A673 (cell line): ENCODE measurements at regions not wholly inside any gene's neighbourhood (a gene's known extent, or its start where the extent isn't known, plus 50 kb on each side); places are given as distances from the start of the nearest gene placed in this dataset.

Experiments
- BruUV-seq: library from RNA; stranded (reverse); fragments of 400-500 nt; replicated peaks from 2 replicates; lab custom pipeline; 2021; lab: Mats Ljungman, UMichigan
- CTCF ChIA-PET: fragments of 300-600 bp; sonication (Branson Sonifier 250); formaldehyde crosslinking; loops from one replicate; lab custom pipeline; 2022; ENCODE audit warnings: antibody characterized with exemption; lab: Charles Lee
- POLR2A ChIA-PET: fragments of 300-600 bp; sonication (Branson Sonifier 250); formaldehyde crosslinking; loops from one replicate; lab custom pipeline; 2022; ENCODE audit warnings: antibody characterized with exemption; ENCODE audit not compliant: low non-redundant PET; lab: Charles Lee
- DNase-seq: peaks from one replicate; pipeline ENCODE4 v3.0.0-alpha.2; 2015; ENCODE audit warnings: low spot score
- H3K27ac ChIP-seq: fragments of 200-600 bp; sonication (generic); 2 replicates; pipeline ENCODE4 v1.5.1; 2016; ENCODE audit warnings: mixed run types, low read depth, mild to moderate bottlenecking, mixed read lengths, antibody characterized with exemption, low read length; ENCODE audit not compliant: poor library complexity, severe bottlenecking
- H3K27me3 ChIP-seq: fragments of 200-600 bp; sonication (generic); replicated peaks from 2 replicates; pipeline ENCODE4 v1.6.1; 2017; ENCODE audit warnings: mixed run types, low read depth, mild to moderate bottlenecking, mixed read lengths, antibody characterized with exemption, low read length; ENCODE audit not compliant: insufficient read depth, poor library complexity
- H3K36me3 ChIP-seq: fragments of 200-600 bp; sonication (generic); 2 replicates; pipeline ENCODE4 v1.6.1; 2016; ENCODE audit warnings: mixed run types, mild to moderate bottlenecking, mixed read lengths, antibody characterized with exemption, low read length; ENCODE audit not compliant: insufficient read depth, poor library complexity, severe bottlenecking
- H3K4me1 ChIP-seq: fragments of 200-600 bp; sonication (generic); 2 replicates; pipeline ENCODE4 v1.6.1; 2017; ENCODE audit warnings: mixed run types, mild to moderate bottlenecking, mixed read lengths, antibody characterized with exemption, low read length; ENCODE audit not compliant: insufficient read depth, poor library complexity, severe bottlenecking
- H3K4me3 ChIP-seq: fragments of 200-600 bp; sonication (generic); 2 replicates; pipeline ENCODE4 v1.5.1; 2016; ENCODE audit warnings: low read depth, mixed run types, mild to moderate bottlenecking, mixed read lengths, low read length; ENCODE audit not compliant: poor library complexity, severe bottlenecking
- H3K9me3 ChIP-seq: fragments of 200-600 bp; sonication (generic); 2 replicates; pipeline ENCODE4 v1.6.1; 2016; ENCODE audit warnings: mixed run types, low read depth, mild to moderate bottlenecking, mixed read lengths, antibody characterized with exemption, low read length; ENCODE audit not compliant: poor library complexity, severe bottlenecking
- EZH2 ChIP-seq: fragments of 200-600 bp; sonication (generic); IDR thresholded peaks from 2 replicates; pipeline ENCODE4 v1.6.1; 2017; ENCODE audit warnings: borderline replicate concordance, low read depth, mild to moderate bottlenecking, mixed read lengths, antibody characterized with exemption, low read length; ENCODE audit not compliant: poor library complexity, severe bottlenecking
- intact Hi-C: fragments of 100-400 bp; cut with micrococcal nuclease; formaldehyde crosslinking; loops from one replicate; pipeline ENCODE4 v1.10.0; 2022; ENCODE audit not compliant: unreplicated experiment
- TF ChIP-seq, protein P1 (sequence below): fragments of 300-800, 200-600 bp; sonication (generic); conservative IDR thresholded peaks from 2 replicates; pipeline ENCODE4 v1.5.1; 2017; ENCODE audit warnings: low read depth, mild to moderate bottlenecking, antibody characterized with exemption, low read length, moderate library complexity, mixed read lengths

DNA sequence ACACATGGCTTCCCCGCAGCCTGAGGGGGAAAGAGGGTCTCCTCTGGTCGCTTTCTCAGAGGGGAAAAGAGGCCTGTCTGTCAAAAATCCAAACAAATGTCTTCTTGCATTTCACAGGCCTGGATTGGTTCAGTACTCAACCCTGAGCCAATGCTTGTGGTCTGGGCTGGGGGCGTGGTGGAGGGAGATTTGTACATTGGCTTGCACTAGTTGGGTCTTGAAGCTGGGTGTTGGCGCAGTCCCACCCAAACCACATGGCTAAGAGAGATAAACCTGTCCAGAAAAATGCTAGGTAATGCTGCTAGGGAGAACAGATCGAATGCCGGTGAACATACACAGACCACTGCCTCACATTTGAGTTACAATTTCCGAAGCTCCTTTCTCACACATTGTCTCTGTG is 461.6 kb downstream of the MED13L start:
- Histone ChIP-seq H3K36me3 (no peaks in the 10 kb centered on the region), H3K27ac (no peak overlapping the region), H3K27me3 (no peaks in the 10 kb centered on the region), H3K9me3 (no peaks in the 10 kb centered on the region), H3K4me3 (no peak overlapping the region), H3K4me1 (no peaks in the 10 kb centered on the region)
- intact Hi-C loops: no loop called here
- no TSS peak for BruUV-seq
- POLR2A ChIA-PET: no interaction called here
- no peak for TF ChIP-seq EZH2
- TF ChIP-seq, protein P1, sequence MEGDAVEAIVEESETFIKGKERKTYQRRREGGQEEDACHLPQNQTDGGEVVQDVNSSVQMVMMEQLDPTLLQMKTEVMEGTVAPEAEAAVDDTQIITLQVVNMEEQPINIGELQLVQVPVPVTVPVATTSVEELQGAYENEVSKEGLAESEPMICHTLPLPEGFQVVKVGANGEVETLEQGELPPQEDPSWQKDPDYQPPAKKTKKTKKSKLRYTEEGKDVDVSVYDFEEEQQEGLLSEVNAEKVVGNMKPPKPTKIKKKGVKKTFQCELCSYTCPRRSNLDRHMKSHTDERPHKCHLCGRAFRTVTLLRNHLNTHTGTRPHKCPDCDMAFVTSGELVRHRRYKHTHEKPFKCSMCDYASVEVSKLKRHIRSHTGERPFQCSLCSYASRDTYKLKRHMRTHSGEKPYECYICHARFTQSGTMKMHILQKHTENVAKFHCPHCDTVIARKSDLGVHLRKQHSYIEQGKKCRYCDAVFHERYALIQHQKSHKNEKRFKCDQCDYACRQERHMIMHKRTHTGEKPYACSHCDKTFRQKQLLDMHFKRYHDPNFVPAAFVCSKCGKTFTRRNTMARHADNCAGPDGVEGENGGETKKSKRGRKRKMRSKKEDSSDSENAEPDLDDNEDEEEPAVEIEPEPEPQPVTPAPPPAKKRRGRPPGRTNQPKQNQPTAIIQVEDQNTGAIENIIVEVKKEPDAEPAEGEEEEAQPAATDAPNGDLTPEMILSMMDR: no peak
- CTCF ChIA-PET: no interaction called here
- no peak for DNase-seq

DNA sequence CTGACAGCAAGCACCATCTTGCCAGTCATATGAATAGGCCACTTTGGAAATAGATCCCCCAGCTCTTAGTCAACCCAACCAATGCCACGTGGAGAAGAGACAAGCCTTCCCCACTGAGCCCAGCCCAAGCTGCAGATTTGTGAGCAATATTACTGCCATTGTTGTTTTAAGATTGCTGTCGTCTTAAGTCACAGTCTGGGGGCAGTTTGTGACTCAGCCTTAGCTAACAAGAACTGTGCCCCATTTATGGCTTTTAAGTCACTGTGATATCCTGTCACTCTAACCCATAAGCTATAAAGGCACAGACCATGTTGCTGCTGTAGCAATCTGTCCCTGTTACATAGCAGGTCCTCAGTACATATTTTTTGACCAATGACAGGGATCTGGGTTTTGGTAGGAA is 464.2 kb downstream of the MED13L start:
- Histone ChIP-seq H3K27me3 (peaks cover 9% of the 10 kb centered on the region), H3K36me3 (no peaks in the 10 kb centered on the region), H3K4me1 (no peaks in the 10 kb centered on the region), H3K9me3 (no peaks in the 10 kb centered on the region), H3K27ac (no peak overlapping the region), H3K4me3 (no peak overlapping the region)
- CTCF ChIA-PET: no interaction called here
- BruUV-seq: no TSS peak
- no peak for DNase-seq
- intact Hi-C loops: no loop called here
- POLR2A ChIA-PET: no interaction called here
- no peak for TF ChIP-seq EZH2
- TF ChIP-seq, protein P1: no peak

DNA sequence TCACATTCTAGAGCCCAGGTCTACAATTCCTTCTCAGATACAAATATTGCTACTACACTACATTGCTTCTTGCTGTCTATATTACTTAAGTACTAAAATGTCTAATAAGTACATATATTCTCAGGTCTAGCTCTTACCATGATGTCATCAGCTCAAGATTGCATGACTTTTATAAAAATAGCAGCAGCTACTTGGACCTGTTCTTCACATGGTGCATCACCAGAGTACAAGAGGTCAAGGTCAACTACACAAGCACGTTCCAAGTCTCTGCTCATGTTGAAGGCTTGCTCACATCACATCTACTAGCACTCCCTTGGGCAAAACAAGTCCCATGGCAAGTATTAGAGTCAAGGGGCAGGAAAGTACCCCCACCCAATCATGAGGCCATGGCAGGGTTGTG is 465.6 kb downstream of the MED13L start:
- POLR2A ChIA-PET: no interaction called here
- no peaks in the 10 kb centered on the region for H3K36me3 ChIP-seq
- CTCF ChIA-PET: no interaction called here

More for the DNA sequence above, 465.6 kb downstream of the MED13L start:
- Histone ChIP-seq H3K27me3 (peaks cover 9% of the 10 kb centered on the region), H3K4me1 (no peaks in the 10 kb centered on the region), H3K27ac (no peak overlapping the region), H3K9me3 (no peaks in the 10 kb centered on the region), H3K4me3 (no peak overlapping the region)
- TF ChIP-seq EZH2: no peak
- TF ChIP-seq, protein P1: no peak
- BruUV-seq: no TSS peak
- DNase-seq: no peak
- intact Hi-C loops: no loop called here
